Uterus (tissue), 3 donors: ENCODE measurements at regions not wholly inside any gene's neighbourhood (a gene's known extent, or its start where the extent isn't known, plus 50 kb on each side); places are given as distances from the start of the nearest gene placed in this dataset.
A peak's percentile ranks its signal among the peaks of the same experiment; 100 is the strongest.

Experiments
- DNase-seq, 2 donors: peaks; one replicate each; pipeline ENCODE4 v3.0.0-alpha.2; 2019 to 2020
- H3K27ac ChIP-seq, 2 donors: fragments of 200-600 bp; sonication (generic); 1 replicate in 1 of 2; 2 replicates in 1 of 2; pipeline ENCODE4 v1.5.1; 2016 to 2018
- H3K27me3 ChIP-seq, 2 donors: fragments of 200-600 bp; sonication (generic); one replicate each; pipeline ENCODE4 v1.5.1; 2018 to 2019; ENCODE audit warnings: control low read depth in 1 of 2
- H3K36me3 ChIP-seq, 2 donors: fragments of 200-600 bp; sonication (generic); one replicate each; pipeline ENCODE4 v1.5.1; 2019; ENCODE audit warnings: control low read depth in 1 of 2
- H3K4me1 ChIP-seq, 2 donors: fragments of 200-600 bp; sonication (generic); one replicate each; pipeline ENCODE4 v1.5.1; 2018 to 2019; ENCODE audit warnings: control low read depth in 1 of 2
- H3K4me3 ChIP-seq, 2 donors: fragments of 200-600 bp; sonication (generic); 1 replicate in 1 of 2; 2 replicates in 1 of 2; pipeline ENCODE4 v1.5.1; 2018 to 2019; ENCODE audit warnings: mild to moderate bottlenecking in 1 of 2
- H3K9me3 ChIP-seq, 2 donors: fragments of 200-600 bp; sonication (generic); one replicate each; pipeline ENCODE4 v1.5.1; 2019; ENCODE audit warnings: control low read depth in 1 of 2
- CTCF ChIP-seq, 4 experiments: fragments of 200-600 bp in 2 of 4; fragments of 450-650 bp in 2 of 4; sonication (generic) in 2 of 4; IDR thresholded peaks; one replicate each; pipeline ENCODE4 v1.5.1; 2016 to 2019; ENCODE audit warnings: antibody characterized with exemption in 4 of 4, mild to moderate bottlenecking in 2 of 4, moderate library complexity in 1 of 4
- POLR2A ChIP-seq, 2 donors: fragments of 450-650 bp; IDR thresholded peaks; one replicate each; pipeline ENCODE4 v1.6.1; 2016; ENCODE audit warnings: antibody characterized with exemption in 2 of 2, mild to moderate bottlenecking in 1 of 2, moderate library complexity in 1 of 2
- intact Hi-C: fragments of 100-400 bp; cut with DNase I; formaldehyde crosslinking; loops from one replicate; pipeline ENCODE4 v1.15.1; 2023; ENCODE audit warnings: low total_unique reads
- donor health status: DM: yes; HTN: yes; CAD: no.

- Histone ChIP-seq H3K4me1 (peaks cover 0 to 8% of the 10 kb centered on the region in 2 donors), H3K36me3 (no peaks in the 10 kb centered on the region), H3K9me3 (no peaks in the 10 kb centered on the region), H3K27ac (peak overlapping the region; percentile 64 to 70), H3K27me3 (no peaks in the 10 kb centered on the region), H3K4me3 (no peak overlapping the region)
- no peak for TF ChIP-seq POLR2A (IDR thresholded peaks at IDR 0.05)
- no peak for TF ChIP-seq CTCF (IDR thresholded peaks at IDR 0.05)
- no peak for DNase-seq
- intact Hi-C loops: no loop called here
Observed at GRCh38 chr6:139941826-139942225, 567.4 kb upstream of the CITED2 start.

GRCh38 chr6:139940741-139941729 is 566.6 kb upstream of the CITED2 start:
- no peaks in the 10 kb centered on the region for H3K36me3 ChIP-seq
- H3K27ac ChIP-seq: peak overlapping the region in 1 of 2 donors; percentile 70
- peaks cover 0 to 8% of the 10 kb centered on the region in 2 donors for H3K4me1 ChIP-seq
- DNase-seq: no peak
- no peaks in the 10 kb centered on the region for H3K27me3 ChIP-seq
- no peak overlapping the region for H3K4me3 ChIP-seq
- no peak for TF ChIP-seq POLR2A (IDR thresholded peaks at IDR 0.05)
- no peak for TF ChIP-seq CTCF (IDR thresholded peaks at IDR 0.05)
- H3K9me3 ChIP-seq: no peaks in the 10 kb centered on the region
- intact Hi-C loops: no loop called here

GRCh38 chr6:139939189-139939979 is 564.9 kb upstream of the CITED2 start:
- no peak for DNase-seq
- peaks cover 0 to 8% of the 10 kb centered on the region in 2 donors for H3K4me1 ChIP-seq
- no peaks in the 10 kb centered on the region for H3K27me3 ChIP-seq
- no peak overlapping the region for H3K27ac ChIP-seq
- no peak for TF ChIP-seq CTCF (IDR thresholded peaks at IDR 0.05)
- TF ChIP-seq POLR2A (IDR thresholded peaks at IDR 0.05): no peak
- H3K4me3 ChIP-seq: no peak overlapping the region
- intact Hi-C loops: no loop called here
- H3K36me3 ChIP-seq: no peaks in the 10 kb centered on the region
- no peaks in the 10 kb centered on the region for H3K9me3 ChIP-seq

- no peak for DNase-seq
- Histone ChIP-seq H3K4me1 (no peaks in the 10 kb centered on the region), H3K4me3 (no peak overlapping the region), H3K27ac (no peak overlapping the region), H3K36me3 (no peaks in the 10 kb centered on the region), H3K27me3 (no peaks in the 10 kb centered on the region), H3K9me3 (no peaks in the 10 kb centered on the region)
- TF ChIP-seq POLR2A (IDR thresholded peaks at IDR 0.05) (no peak), CTCF (IDR thresholded peaks at IDR 0.05) (no peak)
- intact Hi-C loops: no loop called here
Observed at GRCh38 chr6:139932671-139933070, 558.2 kb upstream of the CITED2 start.

GRCh38 chr6:139931747-139932146 is 557.3 kb upstream of the CITED2 start:
- H3K27me3 ChIP-seq: no peaks in the 10 kb centered on the region
- no peaks in the 10 kb centered on the region for H3K4me1 ChIP-seq
- intact Hi-C loops: no loop called here
- no peaks in the 10 kb centered on the region for H3K9me3 ChIP-seq
- no peak overlapping the region for H3K4me3 ChIP-seq
- TF ChIP-seq POLR2A (IDR thresholded peaks at IDR 0.05) (no peak), CTCF (IDR thresholded peaks at IDR 0.05) (no peak)
- H3K27ac ChIP-seq: no peak overlapping the region
- DNase-seq: no peak
- no peaks in the 10 kb centered on the region for H3K36me3 ChIP-seq
